NCI-H460 (cell line): ENCODE measurements at regions not wholly inside any gene's neighbourhood (a gene's known extent, or its start where the extent isn't known, plus 50 kb on each side); places are given as distances from the start of the nearest gene placed in this dataset.

Experiments
- DNase-seq: peaks from one replicate; pipeline ENCODE4 v3.0.0-alpha.2; 2016; ENCODE audit warnings: low read depth; ENCODE audit errors: extremely low read depth

- DNase-seq = no peak
These were observed 67.9 kb upstream of the CHL1 start for GRCh38 chr3:128515-129172.

- no peak for DNase-seq
These were observed 65.2 kb upstream of the CHL1 start for GRCh38 chr3:131151-131888.

- no peak for DNase-seq
These were observed 64.2 kb upstream of the CHL1 start for GRCh38 chr3:132378-132777.

- no peak for DNase-seq
These were observed 63.7 kb upstream of the CHL1 start for GRCh38 chr3:132904-133303.

GRCh38 chr3:140748-141330 lies 55.7 kb upstream of the CHL1 start:
- no peak for DNase-seq
